ENCODE measurements at regions not wholly inside any gene's neighbourhood (a gene's known extent, or its start where the extent isn't known, plus 50 kb on each side); places are given as distances from the start of the nearest gene placed in this dataset.

- peaks cover 10 to 15% of the 10 kb centered on the region in 2 experiments for H3K4me1 ChIP-seq (ENCODE audit: control insufficient read depth in 1 of 2, insufficient read depth in 2 of 2, low read length in 2 of 2)
- no peak overlapping the region for H3K4me2 ChIP-seq (ENCODE audit: low read length)
- no peak for DNase-seq
- H3K9ac ChIP-seq (ENCODE audit: low read length): no peak overlapping the region
- H4K91ac ChIP-seq (ENCODE audit: low read depth, low read length): no peak overlapping the region
- H3K27me3 ChIP-seq (ENCODE audit: insufficient read depth, low read length): no peaks in the 10 kb centered on the region
- no peak overlapping the region for H3K27ac ChIP-seq (ENCODE audit: low read depth, low read length)
- no peak overlapping the region for H3K23ac ChIP-seq (ENCODE audit: low read length)
- peaks cover 14% of the 10 kb centered on the region for H3K79me1 ChIP-seq (ENCODE audit: low read length)
- H2AFZ ChIP-seq (ENCODE audit: insufficient read depth, low read length, poor library complexity): no peak overlapping the region
- peaks cover 2% of the 10 kb centered on the region for H3K79me2 ChIP-seq (ENCODE audit: control insufficient read depth, insufficient read depth, low read length, poor library complexity)
- no peaks in the 10 kb centered on the region for H3K9me3 ChIP-seq (ENCODE audit: insufficient read depth, low read depth, low read length)
- H2BK120ac ChIP-seq (ENCODE audit: insufficient read depth, low read length, poor library complexity): no peak overlapping the region
- no peak overlapping the region for H3K18ac ChIP-seq (ENCODE audit: low read length)
- H4K8ac ChIP-seq (ENCODE audit: low read depth, low read length): no peak overlapping the region
- H2BK5ac ChIP-seq (ENCODE audit: low read depth, low read length, poor library complexity): no peak overlapping the region
- H3K4ac ChIP-seq (ENCODE audit: low read depth, low read length): no peak overlapping the region
- H2AK5ac ChIP-seq (ENCODE audit: low read length): no peak overlapping the region
- no peak overlapping the region for H3K14ac ChIP-seq (ENCODE audit: low read length)
- H3K36me3 ChIP-seq (ENCODE audit: control insufficient read depth in 1 of 2, insufficient read depth in 2 of 2, low read length in 2 of 2): no peaks in the 10 kb centered on the region
- no peak overlapping the region for H2BK12ac ChIP-seq (ENCODE audit: low read length)
- no CpG with 5 or more reads among the region's 3 CpGs for WGBS (ENCODE audit: extremely low coverage, insufficient coverage, insufficient read length)
- no peak overlapping the region for H3K4me3 ChIP-seq (ENCODE audit: low read depth, low read length)
- no peak overlapping the region for H4K12ac ChIP-seq (ENCODE audit: low read depth, low read length)
Observed at GRCh38 chr2:66966631-66967030, 430.5 kb upstream of the ETAA1 start.

GRCh38 chr2:66968946-66969345, 428.2 kb upstream of the ETAA1 start:
- H3K79me1 ChIP-seq (ENCODE audit: low read length): peaks cover 3% of the 10 kb centered on the region
- no peaks in the 10 kb centered on the region for H3K27me3 ChIP-seq (ENCODE audit: insufficient read depth, low read length)
- H3K27ac ChIP-seq (ENCODE audit: low read depth, low read length): no peak overlapping the region
- H2AFZ ChIP-seq (ENCODE audit: insufficient read depth, low read length, poor library complexity): no peak overlapping the region
- no peak overlapping the region for H3K4me2 ChIP-seq (ENCODE audit: low read length)
- no peak overlapping the region for H3K23ac ChIP-seq (ENCODE audit: low read length)
- no peak overlapping the region for H3K4me3 ChIP-seq (ENCODE audit: low read depth, low read length)
- H3K9me3 ChIP-seq (ENCODE audit: insufficient read depth, low read depth, low read length): no peaks in the 10 kb centered on the region
- WGBS (ENCODE audit: extremely low coverage, insufficient coverage, insufficient read length): no CpG with 5 or more reads among the region's 3 CpGs
- no peak overlapping the region for H3K18ac ChIP-seq (ENCODE audit: low read length)
- peak overlapping the region; percentile 19 for H2AK5ac ChIP-seq (ENCODE audit: low read length)
- peak overlapping the region; percentile 84 for H2BK12ac ChIP-seq (ENCODE audit: low read length)
- peak overlapping the region; percentile 60 for H2BK120ac ChIP-seq (ENCODE audit: insufficient read depth, low read length, poor library complexity)
- no peak overlapping the region for H3K9ac ChIP-seq (ENCODE audit: low read length)
- H2BK5ac ChIP-seq (ENCODE audit: low read depth, low read length, poor library complexity): no peak overlapping the region
- no peak overlapping the region for H4K91ac ChIP-seq (ENCODE audit: low read depth, low read length)
- H3K4ac ChIP-seq (ENCODE audit: low read depth, low read length): no peak overlapping the region
- no peaks in the 10 kb centered on the region for H3K79me2 ChIP-seq (ENCODE audit: control insufficient read depth, insufficient read depth, low read length, poor library complexity)
- H4K12ac ChIP-seq (ENCODE audit: low read depth, low read length): no peak overlapping the region
- no peak overlapping the region for H3K14ac ChIP-seq (ENCODE audit: low read length)
- DNase-seq: no peak
- H3K36me3 ChIP-seq (ENCODE audit: control insufficient read depth in 1 of 2, insufficient read depth in 2 of 2, low read length in 2 of 2): no peaks in the 10 kb centered on the region
- H3K4me1 ChIP-seq (ENCODE audit: control insufficient read depth in 1 of 2, insufficient read depth in 2 of 2, low read length in 2 of 2): peaks cover 5 to 6% of the 10 kb centered on the region in 2 experiments
- H4K8ac ChIP-seq (ENCODE audit: low read depth, low read length): no peak overlapping the region

DNA sequence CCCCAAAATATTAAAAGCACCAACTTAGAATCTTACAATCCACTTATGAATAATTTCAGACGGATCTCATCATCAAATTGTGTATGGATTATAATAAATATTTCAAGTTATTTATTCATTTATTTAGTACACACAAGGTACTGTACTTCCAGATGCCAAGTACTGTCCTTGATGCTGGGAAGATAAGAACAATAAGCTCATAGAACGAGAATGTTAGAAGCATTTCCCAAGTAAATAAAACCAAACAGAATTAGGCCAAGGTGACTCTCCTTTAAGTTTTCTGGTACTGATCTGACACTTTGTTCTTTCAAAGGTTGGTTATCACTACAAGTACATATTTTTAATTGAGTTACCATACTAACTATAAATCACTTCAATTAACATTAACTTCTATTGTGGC, 416.1 kb upstream of the ETAA1 start:
- H3K18ac ChIP-seq (ENCODE audit: low read length): no peak overlapping the region
- no peak overlapping the region for H2BK120ac ChIP-seq (ENCODE audit: insufficient read depth, low read length, poor library complexity)
- H3K27me3 ChIP-seq (ENCODE audit: insufficient read depth, low read length): no peaks in the 10 kb centered on the region
- H3K9me3 ChIP-seq (ENCODE audit: insufficient read depth, low read depth, low read length): no peaks in the 10 kb centered on the region
- no peak overlapping the region for H2AK5ac ChIP-seq (ENCODE audit: low read length)
- WGBS (ENCODE audit: extremely low coverage, insufficient coverage, insufficient read length): no CpG with 5 or more reads among the region's 2 CpGs
- no peak overlapping the region for H3K9ac ChIP-seq (ENCODE audit: low read length)
- no peaks in the 10 kb centered on the region for H3K79me2 ChIP-seq (ENCODE audit: control insufficient read depth, insufficient read depth, low read length, poor library complexity)
- H3K23ac ChIP-seq (ENCODE audit: low read length): no peak overlapping the region
- H4K91ac ChIP-seq (ENCODE audit: low read depth, low read length): no peak overlapping the region
- H4K8ac ChIP-seq (ENCODE audit: low read depth, low read length): no peak overlapping the region
- H3K4ac ChIP-seq (ENCODE audit: low read depth, low read length): no peak overlapping the region
- no peaks in the 10 kb centered on the region for H3K36me3 ChIP-seq (ENCODE audit: control insufficient read depth in 1 of 2, insufficient read depth in 2 of 2, low read length in 2 of 2)
- no peak overlapping the region for H2BK12ac ChIP-seq (ENCODE audit: low read length)
- H2BK5ac ChIP-seq (ENCODE audit: low read depth, low read length, poor library complexity): no peak overlapping the region
- no peaks in the 10 kb centered on the region for H3K79me1 ChIP-seq (ENCODE audit: low read length)
- H3K27ac ChIP-seq (ENCODE audit: low read depth, low read length): no peak overlapping the region
- no peaks in the 10 kb centered on the region for H3K4me1 ChIP-seq (ENCODE audit: control insufficient read depth in 1 of 2, insufficient read depth in 2 of 2, low read length in 2 of 2)
- no peak overlapping the region for H3K4me2 ChIP-seq (ENCODE audit: low read length)
- no peak overlapping the region for H3K14ac ChIP-seq (ENCODE audit: low read length)
- no peak overlapping the region for H3K4me3 ChIP-seq (ENCODE audit: low read depth, low read length)
- no peak overlapping the region for H2AFZ ChIP-seq (ENCODE audit: insufficient read depth, low read length, poor library complexity)
- H4K12ac ChIP-seq (ENCODE audit: low read depth, low read length): no peak overlapping the region
- no peak for DNase-seq

DNA sequence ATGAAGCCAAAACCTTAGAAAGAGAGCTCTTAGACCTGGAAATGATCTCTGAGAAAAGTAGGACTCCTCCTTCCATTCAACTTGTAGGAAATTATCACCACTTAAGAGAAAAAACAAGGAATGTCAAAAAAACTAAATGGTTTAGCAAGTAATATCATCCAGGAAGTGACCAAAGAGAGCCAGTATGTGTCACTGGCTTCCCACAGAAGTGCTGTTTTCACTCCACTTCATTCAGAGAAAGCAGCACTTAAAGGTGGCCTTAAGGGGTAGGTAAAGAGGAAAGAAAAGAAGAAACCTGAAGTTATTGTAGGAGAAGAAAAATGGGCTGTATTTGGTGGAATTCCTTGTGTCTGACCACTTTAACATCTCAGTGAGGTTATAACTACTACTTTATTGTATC, 414.4 kb upstream of the ETAA1 start:
- DNase-seq: no peak
- no peaks in the 10 kb centered on the region for H3K9me3 ChIP-seq (ENCODE audit: insufficient read depth, low read depth, low read length)
- H4K91ac ChIP-seq (ENCODE audit: low read depth, low read length): no peak overlapping the region
- no peaks in the 10 kb centered on the region for H3K36me3 ChIP-seq (ENCODE audit: control insufficient read depth in 1 of 2, insufficient read depth in 2 of 2, low read length in 2 of 2)
- no peaks in the 10 kb centered on the region for H3K79me2 ChIP-seq (ENCODE audit: control insufficient read depth, insufficient read depth, low read length, poor library complexity)
- H3K27ac ChIP-seq (ENCODE audit: low read depth, low read length): no peak overlapping the region
- H3K4me3 ChIP-seq (ENCODE audit: low read depth, low read length): no peak overlapping the region
- no peak overlapping the region for H4K8ac ChIP-seq (ENCODE audit: low read depth, low read length)
- no peak overlapping the region for H2BK12ac ChIP-seq (ENCODE audit: low read length)
- H3K4ac ChIP-seq (ENCODE audit: low read depth, low read length): no peak overlapping the region
- H2BK120ac ChIP-seq (ENCODE audit: insufficient read depth, low read length, poor library complexity): no peak overlapping the region
- no peaks in the 10 kb centered on the region for H3K4me1 ChIP-seq (ENCODE audit: control insufficient read depth in 1 of 2, insufficient read depth in 2 of 2, low read length in 2 of 2)
- no peaks in the 10 kb centered on the region for H3K79me1 ChIP-seq (ENCODE audit: low read length)
- no peak overlapping the region for H3K18ac ChIP-seq (ENCODE audit: low read length)
- H2AFZ ChIP-seq (ENCODE audit: insufficient read depth, low read length, poor library complexity): no peak overlapping the region
- H3K23ac ChIP-seq (ENCODE audit: low read length): no peak overlapping the region
- no peak overlapping the region for H4K12ac ChIP-seq (ENCODE audit: low read depth, low read length)
- H3K4me2 ChIP-seq (ENCODE audit: low read length): no peak overlapping the region
- no peaks in the 10 kb centered on the region for H3K27me3 ChIP-seq (ENCODE audit: insufficient read depth, low read length)
- H2AK5ac ChIP-seq (ENCODE audit: low read length): no peak overlapping the region
- no peak overlapping the region for H3K9ac ChIP-seq (ENCODE audit: low read length)
- H3K14ac ChIP-seq (ENCODE audit: low read length): no peak overlapping the region
- H2BK5ac ChIP-seq (ENCODE audit: low read depth, low read length, poor library complexity): no peak overlapping the region

GRCh38 chr2:66984864-66985263, 412.3 kb upstream of the ETAA1 start:
- no peak overlapping the region for H3K27ac ChIP-seq (ENCODE audit: low read depth, low read length)
- no peak overlapping the region for H2AFZ ChIP-seq (ENCODE audit: insufficient read depth, low read length, poor library complexity)
- no peaks in the 10 kb centered on the region for H3K9me3 ChIP-seq (ENCODE audit: insufficient read depth, low read depth, low read length)
- H3K23ac ChIP-seq (ENCODE audit: low read length): no peak overlapping the region
- no peak overlapping the region for H2AK5ac ChIP-seq (ENCODE audit: low read length)
- H3K4me1 ChIP-seq (ENCODE audit: control insufficient read depth in 1 of 2, insufficient read depth in 2 of 2, low read length in 2 of 2): no peaks in the 10 kb centered on the region
- no peak overlapping the region for H4K12ac ChIP-seq (ENCODE audit: low read depth, low read length)
- no peaks in the 10 kb centered on the region for H3K79me2 ChIP-seq (ENCODE audit: control insufficient read depth, insufficient read depth, low read length, poor library complexity)
- H3K27me3 ChIP-seq (ENCODE audit: insufficient read depth, low read length): no peaks in the 10 kb centered on the region
- H3K4me2 ChIP-seq (ENCODE audit: low read length): no peak overlapping the region
- no peak overlapping the region for H2BK5ac ChIP-seq (ENCODE audit: low read depth, low read length, poor library complexity)
- H3K36me3 ChIP-seq (ENCODE audit: control insufficient read depth in 1 of 2, insufficient read depth in 2 of 2, low read length in 2 of 2): no peaks in the 10 kb centered on the region
- no peak overlapping the region for H3K4ac ChIP-seq (ENCODE audit: low read depth, low read length)
- no peak overlapping the region for H3K9ac ChIP-seq (ENCODE audit: low read length)
- no peak overlapping the region for H4K91ac ChIP-seq (ENCODE audit: low read depth, low read length)
- no peak for DNase-seq
- no peak overlapping the region for H3K18ac ChIP-seq (ENCODE audit: low read length)
- H4K8ac ChIP-seq (ENCODE audit: low read depth, low read length): no peak overlapping the region
- H2BK12ac ChIP-seq (ENCODE audit: low read length): no peak overlapping the region
- no peak overlapping the region for H2BK120ac ChIP-seq (ENCODE audit: insufficient read depth, low read length, poor library complexity)
- H3K4me3 ChIP-seq (ENCODE audit: low read depth, low read length): no peak overlapping the region
- no peak overlapping the region for H3K14ac ChIP-seq (ENCODE audit: low read length)
- H3K79me1 ChIP-seq (ENCODE audit: low read length): no peaks in the 10 kb centered on the region
